Psoas muscle (tissue), 7 donors: ENCODE measurements at regions not wholly inside any gene's neighbourhood (a gene's known extent, or its start where the extent isn't known, plus 50 kb on each side); places are given as distances from the start of the nearest gene placed in this dataset.

ENCODE experiments used
- ATAC-seq, 4 donors: fragments of 200-7000 bp; cut with Tn5 transposase; one replicate each; pipeline ENCODE4 v1.9.1; 2020; ENCODE audit warnings: moderate library complexity in 3 of 4, mild to moderate bottlenecking in 2 of 4
- DNase-seq, 2 donors: peaks; one replicate each; pipeline ENCODE4 v3.0.0-alpha.2; 2020
- H3K27ac ChIP-seq: fragments of 200-600 bp; one replicate; pipeline ENCODE4 v1.8.0; 2022
- H3K27me3 ChIP-seq, 3 donors: fragments of 200-600 bp in 1 of 3; one replicate each; pipeline versions ENCODE4 v1.6.1 to v1.8.0; 2013 to 2022; ENCODE audit warnings: low read length in 2 of 3, mild to moderate bottlenecking in 2 of 3, moderate library complexity in 1 of 3; ENCODE audit not compliant: insufficient read depth in 3 of 3
- H3K36me3 ChIP-seq, 2 donors: fragments of 200-600 bp in 1 of 2; one replicate each; pipeline versions ENCODE4 v1.6.1 to v1.8.0; 2013 to 2022; ENCODE audit warnings: low read depth in 1 of 2, mild to moderate bottlenecking in 1 of 2, moderate library complexity in 1 of 2; ENCODE audit not compliant: insufficient read depth in 1 of 2
- H3K4me1 ChIP-seq: fragments of 200-600 bp; one replicate; pipeline ENCODE4 v1.8.0; 2022
- H3K4me3 ChIP-seq: fragments of 200-600 bp; one replicate; pipeline ENCODE4 v1.8.0; 2022; ENCODE audit warnings: mild to moderate bottlenecking
- H3K9me3 ChIP-seq: fragments of 200-600 bp; one replicate; pipeline ENCODE4 v1.8.0; 2022
- CTCF ChIP-seq: fragments of 200-600 bp; IDR thresholded peaks from one replicate; pipeline ENCODE4 v1.8.0; 2022; ENCODE audit warnings: antibody characterized with exemption
- WGBS, 3 donors: extraction: QIAGEN DNeasy Blood & Tissue Kit; methylation state at CpG; one replicate each; pipeline versions ENCODE4 v1.1.6 to v1.1.7; 2013; 5-methylcytosine and 5-hydroxymethylcytosine counted together
- intact Hi-C, 2 donors: fragments of 100-400 bp; cut with DNase I; formaldehyde crosslinking; loops; one replicate each; pipeline versions ENCODE4 v1.11.0 to v1.14.2; 2022
- donor health status: healthy with polysubstance abuse.
- donor health status: DM: no; HTN: no; CAD: no; lungs with moderate emphysema.
- donor health status: Bipolar disorder and iron deficiency.
- donor health status: healthy.
- donor health status: DM: yes; HTN: yes; CAD: no.
- donor health status: DM: no; HTN: no; CAD: no.
- donor health status: DM: yes; HTN: yes; CAD: no.

DNA sequence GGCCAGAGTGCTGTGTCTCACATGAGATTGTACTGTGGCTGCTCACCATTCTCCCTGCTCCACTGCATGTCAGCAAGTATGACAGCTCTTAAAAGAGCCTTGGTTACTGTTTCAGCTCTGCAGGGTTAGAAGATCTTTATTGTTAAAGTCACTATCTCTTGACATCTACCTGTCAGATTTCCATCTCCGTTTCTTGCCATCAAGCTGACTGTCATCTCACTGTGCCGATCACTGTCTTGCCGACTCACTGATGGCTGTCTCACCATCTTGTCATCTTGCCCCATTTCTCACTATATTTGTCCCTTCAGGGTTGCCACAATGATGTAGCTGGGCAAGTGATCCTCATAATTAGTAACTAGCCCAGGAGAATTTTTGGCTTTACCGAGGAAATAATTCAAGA, 800.9 kb upstream of the CDH7 start:
- Histone ChIP-seq H3K36me3 (no peaks in the 10 kb centered on the region), H3K4me1 (no peaks in the 10 kb centered on the region), H3K4me3 (no peak overlapping the region), H3K9me3 (no peaks in the 10 kb centered on the region), H3K27ac (no peak overlapping the region), H3K27me3 (no peaks in the 10 kb centered on the region)
- WGBS, 3 donors: 92 to 97% (median 94%) methylated on average over 4 of the region's 4 CpGs
- TF ChIP-seq CTCF: no peak
- intact Hi-C loops: no loop called here
- no peak for DNase-seq
- ATAC-seq: no peak

GRCh38 chr18:64936671-64937070, 787.8 kb upstream of the LINC00305 start:
- DNase-seq (no peak), ATAC-seq (no peak)
- Histone ChIP-seq H3K36me3 (no peaks in the 10 kb centered on the region), H3K9me3 (no peaks in the 10 kb centered on the region), H3K4me1 (no peaks in the 10 kb centered on the region), H3K4me3 (no peak overlapping the region), H3K27me3 (no peaks in the 10 kb centered on the region), H3K27ac (no peak overlapping the region)
- WGBS, 3 donors: 84 to 89% (median 88%) methylated on average over 1 of the region's 1 CpG
- intact Hi-C loops: no loop called here
- TF ChIP-seq CTCF: no peak

DNA sequence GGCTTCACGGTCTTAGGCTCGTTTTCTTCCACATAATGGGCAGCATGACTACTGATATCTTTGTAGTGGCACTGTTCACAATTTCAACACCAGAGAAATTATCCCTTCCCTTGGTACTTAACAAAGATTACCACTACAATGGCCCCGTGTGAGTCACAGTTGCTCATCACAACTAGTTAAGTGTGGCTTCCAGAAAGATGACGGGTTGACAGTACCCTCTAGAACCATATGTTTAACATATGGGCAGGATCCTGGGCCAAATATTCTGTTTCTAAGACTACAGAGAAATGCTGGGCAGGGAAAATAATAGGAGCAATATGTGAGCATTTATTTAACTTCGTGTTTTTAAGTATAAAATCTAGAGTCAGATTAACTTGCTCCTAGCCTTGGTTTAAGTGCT, 780.1 kb upstream of the LINC00305 start:
- no peaks in the 10 kb centered on the region for H3K27me3 ChIP-seq
- no peak overlapping the region for H3K4me3 ChIP-seq
- no peak for DNase-seq
- H3K9me3 ChIP-seq: no peaks in the 10 kb centered on the region
- H3K4me1 ChIP-seq: no peaks in the 10 kb centered on the region
- H3K36me3 ChIP-seq: no peaks in the 10 kb centered on the region
- no peak for ATAC-seq
- 54 to 70% (median 59%) methylated on average over 5 of the region's 5 CpGs for WGBS, 3 donors
- intact Hi-C loops: no loop called here
- no peak overlapping the region for H3K27ac ChIP-seq
- no peak for TF ChIP-seq CTCF

DNA sequence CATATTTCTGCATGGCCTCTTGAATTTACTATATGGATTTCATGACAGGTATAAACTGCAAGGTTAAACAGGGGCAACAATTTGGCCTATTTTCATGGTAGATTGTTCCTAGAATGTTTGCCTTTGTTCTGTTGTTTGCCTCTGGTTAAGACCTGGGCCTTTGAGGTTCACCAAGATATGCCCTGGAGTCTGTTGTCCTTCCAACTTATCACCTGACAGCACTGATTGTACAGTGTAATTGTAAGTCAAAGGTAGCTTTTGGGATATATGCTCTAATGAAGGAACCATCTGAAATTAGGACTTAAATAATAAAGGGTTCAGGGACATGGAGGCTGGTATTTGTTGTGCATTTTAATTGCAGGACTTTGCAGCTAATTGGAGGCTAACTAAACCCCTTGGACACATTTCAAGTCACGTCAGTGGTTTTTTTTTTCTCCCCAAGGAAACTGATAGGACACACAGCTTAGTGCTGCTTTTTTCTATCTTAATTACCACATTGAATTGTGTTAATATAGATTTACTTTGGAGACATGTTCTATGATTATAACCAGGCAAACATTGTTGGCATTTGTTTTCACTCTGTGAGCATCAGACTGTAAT, 771.2 kb upstream of the LINC00305 start:
- TF ChIP-seq CTCF: no peak
- H3K27me3 ChIP-seq: no peaks in the 10 kb centered on the region
- intact Hi-C loops: no loop called here
- no peak overlapping the region for H3K27ac ChIP-seq
- no peaks in the 10 kb centered on the region for H3K36me3 ChIP-seq
- no peak for DNase-seq
- no peaks in the 10 kb centered on the region for H3K9me3 ChIP-seq
- H3K4me1 ChIP-seq: no peaks in the 10 kb centered on the region
- WGBS, 3 donors: 31 to 46% (median 32%) methylated on average over 1 of the region's 1 CpG
- ATAC-seq: no peak
- no peak overlapping the region for H3K4me3 ChIP-seq

DNA sequence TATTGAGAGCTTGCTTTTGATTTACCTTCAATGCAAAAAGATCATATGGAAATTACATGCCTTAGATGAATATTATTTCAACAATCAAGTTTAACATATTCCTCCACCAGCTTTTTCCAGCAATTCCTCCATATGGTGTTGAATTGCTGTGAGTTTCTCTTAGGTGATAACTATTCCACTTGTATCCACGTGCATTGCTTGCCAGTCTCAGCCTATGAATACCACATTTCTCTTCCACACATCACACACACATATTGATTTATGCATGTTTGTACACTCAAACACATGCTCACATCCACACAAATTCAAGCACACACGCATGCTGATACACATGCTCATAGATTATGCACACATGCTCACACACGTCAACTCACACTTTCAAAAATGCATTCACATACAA, 770.0 kb upstream of the LINC00305 start:
- no peaks in the 10 kb centered on the region for H3K27me3 ChIP-seq
- intact Hi-C loops: no loop called here
- no peak for ATAC-seq
- H3K4me1 ChIP-seq: no peaks in the 10 kb centered on the region
- no peaks in the 10 kb centered on the region for H3K36me3 ChIP-seq
- no peak for TF ChIP-seq CTCF
- DNase-seq: no peak
- no peak overlapping the region for H3K4me3 ChIP-seq
- WGBS, 3 donors: 86 to 89% (median 87%) methylated on average over 3 of the region's 3 CpGs
- H3K9me3 ChIP-seq: no peaks in the 10 kb centered on the region
- H3K27ac ChIP-seq: no peak overlapping the region
